Hepatocyte (in vitro differentiated cells): ENCODE measurements at regions not wholly inside any gene's neighbourhood (a gene's known extent, or its start where the extent isn't known, plus 50 kb on each side); places are given as distances from the start of the nearest gene placed in this dataset.

ENCODE experiments used
- DNase-seq: peaks from one replicate; pipeline ENCODE4 v3.0.0-alpha.2; 2016; ENCODE audit warnings: low spot score
- H2AFZ ChIP-seq: fragments of 200-600 bp; sonication (generic); 2 replicates; pipeline ENCODE4 v1.6.0; 2016; ENCODE audit warnings: antibody characterized with exemption, mild to moderate bottlenecking
- H3K27ac ChIP-seq: fragments of 200-600 bp; sonication (generic); 2 replicates; pipeline ENCODE4 v1.5.1; 2016; ENCODE audit warnings: mild to moderate bottlenecking
- H3K27me3 ChIP-seq: fragments of 200-600 bp; sonication (generic); 2 replicates; pipeline ENCODE4 v1.6.1; 2016
- H3K36me3 ChIP-seq: fragments of 200-600 bp; sonication (generic); replicated peaks from 2 replicates; pipeline ENCODE4 v1.5.1; 2016; ENCODE audit warnings: low read depth; ENCODE audit not compliant: insufficient read depth
- H3K4me1 ChIP-seq: fragments of 200-600 bp; sonication (generic); 2 replicates; pipeline ENCODE4 v1.5.1; 2016; ENCODE audit warnings: mild to moderate bottlenecking, moderate library complexity; ENCODE audit not compliant: insufficient read depth
- H3K4me2 ChIP-seq: fragments of 200-600 bp; sonication (generic); 2 replicates; pipeline ENCODE4 v1.6.0; 2016
- H3K4me3 ChIP-seq: fragments of 200-600 bp; sonication (generic); 2 replicates; pipeline ENCODE4 v1.5.1; 2016; ENCODE audit warnings: mild to moderate bottlenecking
- H3K79me2 ChIP-seq: fragments of 200-600 bp; sonication (generic); 2 replicates; pipeline ENCODE4 v1.6.0; 2017; ENCODE audit warnings: mild to moderate bottlenecking
- H3K9me2 ChIP-seq: fragments of 200-600 bp; sonication (generic); replicated peaks from 2 replicates; pipeline ENCODE4 v1.6.0; 2017; ENCODE audit warnings: mild to moderate bottlenecking; ENCODE audit not compliant: insufficient read depth
- H3K9me3 ChIP-seq: fragments of 200-600 bp; sonication (generic); 2 replicates; pipeline ENCODE4 v1.5.1; 2016; ENCODE audit warnings: low read depth, mild to moderate bottlenecking
- H4K20me1 ChIP-seq: fragments of 200-600 bp; sonication (generic); 2 replicates; pipeline ENCODE4 v1.6.0; 2016; ENCODE audit warnings: mild to moderate bottlenecking; ENCODE audit not compliant: insufficient read depth, poor library complexity, severe bottlenecking
- EZH2 ChIP-seq: fragments of 200-600 bp; sonication (generic); IDR thresholded peaks from 2 replicates; pipeline ENCODE4 v1.6.1; 2016; ENCODE audit warnings: antibody characterized with exemption, mild to moderate bottlenecking, borderline replicate concordance
- EZH2phosphoT487 ChIP-seq: fragments of 200-600 bp; sonication (generic); IDR thresholded peaks from one replicate; pipeline ENCODE4 v1.6.1; 2018; ENCODE audit warnings: antibody characterized with exemption, mild to moderate bottlenecking, low read depth, moderate library complexity; ENCODE audit not compliant: unreplicated experiment, severe bottlenecking
- WGBS: methylation state at CpG from one replicate; pipeline ENCODE4 v1.1.6; 2016; ENCODE audit warnings: low lambda C conversion rate; ENCODE audit errors: missing lambda C conversion rate; 5-methylcytosine and 5-hydroxymethylcytosine counted together
- TF ChIP-seq, protein P1 (sequence below): fragments of 200-600 bp; sonication (generic); IDR thresholded peaks from 2 replicates; pipeline ENCODE4 v1.5.1; 2016; ENCODE audit warnings: antibody characterized with exemption, mild to moderate bottlenecking; ENCODE audit not compliant: poor library complexity

DNA sequence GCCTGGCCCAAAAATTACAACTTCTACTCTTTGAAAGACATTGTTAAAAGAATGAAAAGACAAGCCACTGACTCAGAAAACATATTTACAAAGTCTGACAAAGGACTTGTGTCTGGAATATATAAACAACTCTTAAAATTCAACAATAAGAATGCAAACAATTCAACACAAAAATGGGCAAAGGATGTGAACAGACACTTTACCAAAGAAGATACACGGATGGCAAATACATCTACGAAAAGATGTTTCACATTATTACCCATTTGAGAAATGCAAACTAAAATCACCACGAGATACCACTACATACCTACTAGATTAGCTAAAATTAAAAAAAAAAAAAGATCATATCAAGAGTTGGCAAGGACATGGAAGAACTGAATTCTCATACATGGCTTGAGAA is 80.8 kb upstream of the METRNL start:
- Histone ChIP-seq H3K4me3 (no peak overlapping the region), H4K20me1 (no peaks in the 10 kb centered on the region), H3K27ac (no peak overlapping the region), H3K9me3 (no peaks in the 10 kb centered on the region), H3K27me3 (no peaks in the 10 kb centered on the region), H3K79me2 (no peaks in the 10 kb centered on the region), H3K4me2 (no peak overlapping the region), H3K4me1 (no peaks in the 10 kb centered on the region), H2AFZ (no peak overlapping the region), H3K36me3 (no peaks in the 10 kb centered on the region), H3K9me2 (no peaks in the 10 kb centered on the region)
- no peak for TF ChIP-seq EZH2
- TF ChIP-seq, protein P1, sequence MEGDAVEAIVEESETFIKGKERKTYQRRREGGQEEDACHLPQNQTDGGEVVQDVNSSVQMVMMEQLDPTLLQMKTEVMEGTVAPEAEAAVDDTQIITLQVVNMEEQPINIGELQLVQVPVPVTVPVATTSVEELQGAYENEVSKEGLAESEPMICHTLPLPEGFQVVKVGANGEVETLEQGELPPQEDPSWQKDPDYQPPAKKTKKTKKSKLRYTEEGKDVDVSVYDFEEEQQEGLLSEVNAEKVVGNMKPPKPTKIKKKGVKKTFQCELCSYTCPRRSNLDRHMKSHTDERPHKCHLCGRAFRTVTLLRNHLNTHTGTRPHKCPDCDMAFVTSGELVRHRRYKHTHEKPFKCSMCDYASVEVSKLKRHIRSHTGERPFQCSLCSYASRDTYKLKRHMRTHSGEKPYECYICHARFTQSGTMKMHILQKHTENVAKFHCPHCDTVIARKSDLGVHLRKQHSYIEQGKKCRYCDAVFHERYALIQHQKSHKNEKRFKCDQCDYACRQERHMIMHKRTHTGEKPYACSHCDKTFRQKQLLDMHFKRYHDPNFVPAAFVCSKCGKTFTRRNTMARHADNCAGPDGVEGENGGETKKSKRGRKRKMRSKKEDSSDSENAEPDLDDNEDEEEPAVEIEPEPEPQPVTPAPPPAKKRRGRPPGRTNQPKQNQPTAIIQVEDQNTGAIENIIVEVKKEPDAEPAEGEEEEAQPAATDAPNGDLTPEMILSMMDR = no peak
- TF ChIP-seq EZH2phosphoT487 = no peak
- 95% methylated on average over 3 of the region's 3 CpGs for WGBS
- DNase-seq = no peak

DNA sequence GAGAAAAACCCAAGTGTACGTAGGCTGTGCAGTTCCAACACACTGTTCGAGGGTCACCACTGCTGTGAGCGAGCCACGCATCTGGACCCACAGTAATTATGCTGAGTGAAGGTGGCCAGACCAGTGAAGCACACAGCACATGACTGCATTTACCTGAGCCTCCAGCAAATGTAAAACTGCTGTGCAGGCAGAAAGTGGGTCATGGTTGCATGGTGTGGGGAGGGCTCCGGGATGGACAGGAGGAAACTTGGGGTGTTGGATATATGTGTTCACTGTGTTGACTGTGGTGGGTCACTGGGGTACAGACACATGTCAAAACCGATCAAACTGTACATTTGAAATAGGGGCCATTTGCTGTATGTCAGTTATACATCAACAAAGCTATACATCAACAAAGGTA is 78.7 kb upstream of the METRNL start:
- H3K4me1 ChIP-seq = no peaks in the 10 kb centered on the region
- no peak for DNase-seq
- H3K27me3 ChIP-seq = no peaks in the 10 kb centered on the region
- H3K4me3 ChIP-seq = no peak overlapping the region
- H3K4me2 ChIP-seq = no peak overlapping the region
- H3K79me2 ChIP-seq = no peaks in the 10 kb centered on the region
- no peaks in the 10 kb centered on the region for H3K9me3 ChIP-seq
- H3K27ac ChIP-seq = no peak overlapping the region
- no peak overlapping the region for H2AFZ ChIP-seq
- TF ChIP-seq, protein P1 = no peak
- TF ChIP-seq EZH2phosphoT487 = no peak
- no peak for TF ChIP-seq EZH2
- H3K36me3 ChIP-seq = no peaks in the 10 kb centered on the region
- H4K20me1 ChIP-seq = no peaks in the 10 kb centered on the region
- no peaks in the 10 kb centered on the region for H3K9me2 ChIP-seq
- WGBS = 77% methylated on average over 6 of the region's 6 CpGs

DNA sequence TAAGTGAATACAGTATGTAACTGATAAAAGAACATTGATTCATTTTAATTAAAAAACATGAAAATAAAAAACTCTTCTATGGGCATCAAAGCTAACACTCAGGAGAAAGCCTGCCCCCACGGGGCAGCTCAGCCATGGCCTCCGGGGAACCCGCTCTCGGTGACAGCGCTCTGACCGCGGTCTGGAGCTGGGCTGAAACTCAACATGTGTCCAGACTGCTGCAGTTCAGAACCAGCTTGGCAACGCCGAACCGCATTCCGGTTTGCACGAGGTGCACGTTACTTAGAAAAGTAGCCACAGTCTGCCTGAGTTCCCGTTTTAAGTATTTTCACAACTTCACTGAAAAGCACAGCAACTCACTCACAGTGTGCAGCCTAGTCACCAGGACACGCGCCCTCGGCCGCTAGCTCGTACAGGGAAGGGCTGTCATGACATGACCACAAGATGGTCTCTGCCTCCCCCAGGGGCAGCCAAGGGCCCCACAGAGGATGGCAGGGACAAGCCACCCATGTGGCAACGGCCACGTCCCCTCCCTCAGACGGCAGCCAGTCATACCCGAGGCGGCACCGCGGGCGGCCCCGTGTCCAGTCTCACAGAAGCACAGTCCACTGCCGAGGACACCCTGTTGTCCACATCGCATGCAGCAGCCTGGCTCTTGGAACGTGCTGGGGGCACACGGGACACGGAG is 77.1 kb upstream of the METRNL start:
- Histone ChIP-seq H3K79me2 (no peaks in the 10 kb centered on the region), H3K4me2 (no peak overlapping the region), H3K4me1 (no peaks in the 10 kb centered on the region), H3K9me3 (no peaks in the 10 kb centered on the region), H3K36me3 (no peaks in the 10 kb centered on the region), H2AFZ (no peak overlapping the region), H4K20me1 (no peaks in the 10 kb centered on the region), H3K4me3 (no peak overlapping the region), H3K9me2 (no peaks in the 10 kb centered on the region), H3K27me3 (no peaks in the 10 kb centered on the region), H3K27ac (no peak overlapping the region)
- TF ChIP-seq, protein P1 = no peak
- TF ChIP-seq EZH2 (no peak), EZH2phosphoT487 (no peak)
- no peak for DNase-seq
- 95% methylated on average over 28 of the region's 33 CpGs for WGBS
